Smooth muscle cell of the brain vasculature (primary cell): ENCODE measurements at regions not wholly inside any gene's neighbourhood (a gene's known extent, or its start where the extent isn't known, plus 50 kb on each side); places are given as distances from the start of the nearest gene placed in this dataset.
"Not testable (repeated sequence)": the region's sequence is repeated elsewhere in the genome, so short reads cannot be mapped to it uniquely, and the experiment has no call there.

Experiments
- DNase-seq: peaks from one replicate; pipeline ENCODE4 v3.0.0-alpha.2; 2012; ENCODE audit warnings: low read depth, low spot score

DNA sequence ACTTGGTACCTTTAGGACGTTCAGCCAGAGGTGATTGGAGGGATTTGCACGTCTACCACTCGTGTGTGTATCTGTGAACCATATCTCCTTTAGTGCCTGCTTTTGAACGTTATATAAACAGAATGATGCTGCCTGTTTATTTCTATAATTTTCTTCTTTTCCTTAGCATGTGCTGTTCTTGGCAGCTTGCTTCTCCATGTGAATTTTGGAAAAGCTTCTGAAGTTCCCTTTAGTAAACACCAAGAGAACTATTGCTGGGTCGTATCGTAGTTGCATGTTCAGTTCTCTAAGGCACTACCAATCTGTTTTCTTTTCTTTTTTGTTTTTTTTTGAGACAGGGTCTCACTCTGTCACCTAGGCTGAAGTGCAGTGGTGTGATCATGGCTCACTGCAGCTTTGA, 73.8 kb upstream of the FANCC start:
- not testable (repeated sequence) for DNase-seq

DNA sequence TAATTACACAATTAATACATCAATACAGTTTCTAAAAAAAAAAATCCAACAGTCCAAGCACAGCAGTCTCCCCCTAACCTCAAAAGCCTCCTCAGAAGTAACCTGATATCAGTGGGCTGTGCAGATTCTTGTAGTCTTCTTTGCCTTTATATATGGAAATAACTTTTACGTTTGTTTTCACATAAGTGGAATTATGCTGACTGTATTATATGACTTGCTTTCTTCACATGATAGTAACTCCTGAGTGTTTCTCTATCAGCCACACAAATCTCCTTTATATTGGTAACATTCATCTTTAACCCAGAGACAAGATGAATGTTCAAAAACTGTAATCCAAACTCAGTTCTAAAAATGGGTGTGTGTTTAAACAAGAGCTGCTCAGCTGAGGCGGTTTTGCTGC, 71.9 kb upstream of the FANCC start:
- DNase-seq, result no peak

DNA sequence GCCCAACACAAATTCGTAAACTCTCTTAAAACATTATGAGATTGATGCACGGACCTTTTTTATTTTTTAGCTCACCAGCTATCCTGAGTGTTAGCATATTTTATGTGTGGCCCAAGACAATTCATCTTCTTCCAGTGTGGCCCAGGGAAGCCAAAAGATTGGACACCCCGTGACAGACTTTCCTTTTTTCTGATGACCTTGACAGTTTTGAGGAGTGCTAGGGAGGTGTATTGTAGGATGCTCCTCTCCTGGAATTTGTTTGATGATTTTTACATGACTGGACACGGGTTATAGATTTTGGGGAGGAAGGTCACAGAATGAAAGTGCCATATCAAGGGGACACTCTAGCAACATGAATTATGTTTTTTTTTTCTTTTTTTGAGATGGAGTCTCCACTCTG, 69.3 kb upstream of the FANCC start:
- no peak for DNase-seq

DNA sequence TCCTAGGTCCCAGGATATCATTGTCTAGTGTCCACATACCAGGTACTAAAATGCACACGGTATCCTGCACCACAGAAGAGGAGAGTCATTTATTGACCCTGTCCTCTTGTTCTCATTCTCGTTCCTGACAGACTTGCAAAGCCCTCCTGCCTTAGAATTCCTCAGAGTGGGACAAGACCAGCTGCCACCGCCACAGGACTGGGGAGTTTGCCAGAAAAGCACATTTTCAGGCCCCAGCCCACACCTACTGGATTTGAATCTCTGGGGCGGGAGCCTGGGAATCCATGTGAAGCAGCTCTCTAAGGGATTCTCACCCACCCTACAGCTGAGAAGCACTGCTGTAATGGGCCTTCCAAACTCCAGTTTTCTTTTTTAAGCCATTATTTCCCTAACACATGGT, 68.0 kb upstream of the FANCC start:
- no peak for DNase-seq

DNA sequence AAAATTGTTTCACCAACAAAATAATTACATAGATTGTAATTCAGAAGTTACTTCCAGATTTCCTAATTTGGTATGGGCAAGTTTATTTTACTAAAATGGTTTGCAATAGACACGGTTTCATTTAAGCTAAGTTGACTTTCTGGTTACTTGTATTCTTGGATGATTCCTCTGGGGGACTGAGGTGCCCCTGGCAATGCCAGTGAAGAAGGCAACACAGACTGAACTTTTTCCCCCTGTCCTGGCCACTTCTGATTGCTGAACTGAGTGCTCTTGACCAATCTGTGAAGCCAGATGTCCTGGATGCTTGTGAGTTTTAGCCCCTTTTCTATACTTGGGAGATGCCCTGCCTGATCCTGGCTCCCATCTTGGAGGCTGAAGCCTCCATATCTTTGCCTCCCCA, 66.3 kb upstream of the FANCC start:
- DNase-seq, result no peak

DNA sequence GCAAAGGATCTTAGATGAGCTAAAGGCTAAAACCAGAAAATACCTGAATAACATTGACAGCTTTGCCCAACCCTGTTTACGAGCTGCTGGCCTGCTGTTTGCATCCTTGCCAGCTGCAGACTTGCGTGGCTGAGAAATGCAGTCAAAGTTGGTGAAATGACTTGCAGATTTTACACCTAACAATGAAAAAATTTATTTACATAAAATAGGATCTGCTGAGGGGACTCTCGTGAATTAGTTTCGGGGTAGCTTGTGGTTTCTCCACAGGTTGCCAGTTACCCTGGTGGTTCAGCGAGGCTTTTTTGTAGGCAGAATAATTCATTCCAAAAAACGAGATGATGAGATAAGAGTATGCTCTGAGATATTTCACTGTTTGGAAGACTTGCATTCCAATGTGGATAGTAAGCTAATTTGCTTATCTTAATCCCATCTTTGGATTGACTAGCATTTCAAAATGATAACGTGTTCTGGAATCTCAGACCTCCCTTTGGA, 65.7 kb upstream of the FANCC start:
- no peak for DNase-seq

DNA sequence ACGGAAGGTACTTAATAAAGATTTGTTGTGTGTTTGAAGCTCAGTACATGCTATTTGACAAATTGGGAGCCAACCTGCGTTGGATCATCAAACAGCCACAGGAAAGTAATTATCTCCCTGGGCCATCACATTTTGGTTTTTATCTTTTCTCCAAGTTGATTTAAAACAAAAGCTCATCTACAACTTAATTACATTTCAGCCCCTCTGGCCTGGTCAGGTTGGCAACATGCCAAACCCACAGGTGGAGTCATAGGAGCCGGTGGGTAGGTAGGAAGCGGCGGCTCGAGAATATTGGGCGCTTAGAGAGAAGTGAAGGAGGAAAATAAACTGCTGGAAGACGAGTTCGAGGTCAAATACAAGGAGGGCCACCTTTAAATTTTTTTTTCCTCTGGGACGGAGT, 64.9 kb upstream of the FANCC start:
- DNase-seq, result no peak

DNA sequence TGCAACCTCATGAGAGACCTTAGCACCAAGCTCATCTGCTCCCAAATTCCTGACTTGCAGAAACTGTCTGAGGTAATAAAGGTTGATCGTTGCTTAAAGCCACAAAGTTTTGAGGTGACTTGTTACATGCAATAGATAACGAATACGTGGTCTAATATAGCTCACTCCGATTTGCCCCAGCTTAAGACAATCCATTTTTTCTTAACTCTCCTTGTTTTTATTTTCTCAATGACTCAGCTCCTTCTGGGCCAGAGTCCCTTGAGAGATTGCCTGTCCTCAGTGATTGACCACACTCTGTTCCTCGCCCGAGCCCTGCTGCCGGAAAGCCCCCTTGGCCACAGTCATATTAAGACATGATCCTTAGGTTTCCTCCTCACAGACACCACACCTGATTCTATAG, 63.7 kb upstream of the FANCC start:
- peak; percentile 10 for DNase-seq

DNA sequence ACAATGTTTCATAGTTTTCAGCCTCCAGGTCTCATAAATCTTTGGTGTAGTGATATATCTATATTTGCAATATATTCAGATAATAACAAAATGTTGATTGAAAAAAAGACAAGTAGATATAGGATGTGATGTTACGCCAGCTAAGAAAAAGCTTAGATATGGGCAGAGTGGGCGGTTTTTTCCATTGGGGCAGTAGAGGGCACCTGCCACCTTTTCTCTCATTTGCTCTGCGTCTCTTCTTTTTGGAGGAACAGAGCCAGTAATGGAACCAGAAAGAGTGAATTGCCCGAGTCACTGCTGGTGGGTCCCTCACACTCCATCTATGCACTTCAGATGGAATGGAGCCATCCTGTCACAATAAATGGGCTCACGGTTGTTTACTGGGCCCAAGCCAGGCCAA, 62.1 kb upstream of the FANCC start:
- no peak for DNase-seq

DNA sequence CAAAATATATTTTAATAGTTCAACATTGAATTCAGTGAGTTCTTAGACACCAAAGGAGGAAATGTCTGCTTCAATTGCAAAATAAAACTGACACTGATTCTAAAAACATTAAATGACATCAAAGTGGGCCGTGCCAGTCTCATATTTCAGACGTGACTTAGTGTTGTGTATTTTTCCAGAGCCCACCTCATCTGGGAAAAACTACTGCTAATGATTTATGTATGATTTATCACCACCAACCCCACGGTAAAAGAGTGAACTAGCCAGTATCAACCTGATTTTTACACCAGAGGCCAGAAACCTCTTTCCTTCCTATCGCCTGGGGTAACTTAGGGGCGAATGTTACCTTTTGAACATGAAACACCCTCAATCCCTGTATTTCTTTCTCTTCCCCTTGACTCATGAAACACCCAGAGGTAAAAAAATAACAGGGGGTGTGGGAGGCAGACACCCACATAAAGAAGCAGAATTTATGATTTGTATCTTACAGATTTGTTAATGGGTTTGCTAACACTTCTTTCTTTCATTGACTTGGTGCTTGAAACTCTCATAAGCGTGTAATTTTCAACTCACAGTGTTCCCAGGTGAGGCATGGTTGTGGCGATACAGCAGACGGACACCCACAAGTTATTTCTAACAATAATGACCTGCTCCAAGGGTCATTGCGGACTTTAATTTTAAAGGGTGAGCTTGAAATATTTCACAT, 56.4 kb upstream of the FANCC start:
- DNase-seq, result no peak

DNA sequence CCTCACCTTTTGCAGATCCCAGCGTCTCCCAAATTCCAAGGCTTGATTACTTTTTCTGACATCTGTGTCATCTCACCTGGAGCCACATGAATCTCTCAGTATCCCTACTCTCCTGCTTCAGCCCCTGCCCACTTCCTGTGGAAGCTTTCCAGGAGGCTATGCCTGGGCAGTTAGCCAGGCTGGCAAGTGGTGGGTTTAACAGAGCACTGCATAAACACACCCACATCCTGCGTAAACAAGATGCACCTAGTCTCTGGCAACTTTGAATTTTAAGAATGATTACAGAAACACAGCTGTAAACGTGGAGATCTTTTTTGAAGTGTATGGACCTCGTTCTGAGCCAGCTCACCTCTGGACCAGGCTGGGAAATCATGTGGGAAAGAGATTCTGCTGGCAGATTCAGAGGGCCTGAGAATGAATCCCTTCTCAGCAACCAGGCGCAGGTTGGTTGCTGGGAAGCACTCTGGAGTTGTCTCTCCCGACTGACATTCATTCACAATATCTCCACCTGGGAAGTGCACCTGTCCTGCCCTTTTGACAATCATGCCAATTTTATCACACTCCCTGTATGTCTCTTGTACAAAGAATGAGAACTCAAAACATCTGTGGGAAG, 55.7 kb upstream of the FANCC start:
- no peak for DNase-seq

DNA sequence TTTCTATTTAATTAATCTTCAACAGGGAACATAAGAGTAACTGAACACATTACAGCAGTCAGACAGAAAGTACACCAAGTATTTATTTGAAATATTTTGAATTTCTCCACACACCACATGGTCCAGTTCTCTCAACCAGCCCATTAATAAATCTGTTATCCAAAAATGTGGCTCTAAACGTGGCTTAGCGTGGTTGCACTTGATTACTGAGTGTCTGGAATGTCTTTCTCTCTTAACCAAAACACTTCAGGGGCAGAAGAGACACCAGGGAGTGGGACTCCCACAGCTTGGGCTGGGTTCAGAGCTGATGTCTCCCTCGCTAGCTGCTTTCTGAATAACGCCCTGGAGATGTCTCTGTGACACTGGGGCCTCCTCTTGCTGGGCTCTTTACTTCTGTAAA, 52.6 kb upstream of the FANCC start:
- DNase-seq, result no peak

DNA sequence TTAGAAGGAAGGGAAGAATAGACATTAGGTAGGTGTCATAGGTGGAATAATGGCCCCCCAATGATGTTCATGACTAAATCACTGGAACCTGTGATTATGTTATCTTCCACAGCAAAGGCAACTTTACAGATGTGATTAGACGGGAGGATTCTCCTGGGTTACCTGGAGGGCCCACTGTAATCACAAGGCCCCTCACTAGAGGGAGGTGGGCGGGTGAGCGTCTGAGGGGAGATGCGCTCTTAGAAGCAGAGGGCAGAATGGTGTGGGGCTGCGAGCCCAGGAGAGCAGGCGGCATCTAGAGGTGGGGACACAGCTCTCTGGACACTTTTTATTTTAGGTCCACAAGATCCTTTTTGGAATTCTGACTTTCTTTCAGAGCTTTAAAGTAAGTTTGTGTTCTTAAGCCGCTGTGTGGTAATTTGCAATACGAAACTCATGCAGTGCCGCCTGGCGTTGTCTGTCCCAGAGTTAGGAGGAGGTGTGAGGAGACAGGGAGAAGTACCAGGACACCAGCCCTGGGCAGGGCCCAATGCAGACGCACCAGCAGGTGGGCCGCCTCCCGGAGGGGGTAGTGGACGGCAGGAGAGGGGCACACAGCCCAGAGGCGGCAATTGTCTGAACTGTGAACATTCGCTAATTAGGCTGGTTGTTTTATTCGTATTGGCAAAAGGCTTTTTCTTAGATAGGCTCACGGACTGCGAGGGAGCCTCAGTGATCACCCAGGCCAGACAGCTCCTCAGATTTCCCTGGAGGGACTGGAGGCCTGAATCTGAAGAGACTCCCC, 51.1 kb upstream of the FANCC start:
- DNase-seq, result no peak
